Activated T-cell treated with anti-CD3 and anti-CD28 coated beads for 1 hour (primary cell): ENCODE measurements at regions not wholly inside any gene's neighbourhood (a gene's known extent, or its start where the extent isn't known, plus 50 kb on each side); places are given as distances from the start of the nearest gene placed in this dataset.
"Not testable (repeated sequence)": the region's sequence is repeated elsewhere in the genome, so short reads cannot be mapped to it uniquely, and the experiment has no call there.

Experiments used
- DNase-seq: peaks from one replicate; pipeline ENCODE4 v3.0.0-alpha.2; 2020; ENCODE audit warnings: low read depth

DNA sequence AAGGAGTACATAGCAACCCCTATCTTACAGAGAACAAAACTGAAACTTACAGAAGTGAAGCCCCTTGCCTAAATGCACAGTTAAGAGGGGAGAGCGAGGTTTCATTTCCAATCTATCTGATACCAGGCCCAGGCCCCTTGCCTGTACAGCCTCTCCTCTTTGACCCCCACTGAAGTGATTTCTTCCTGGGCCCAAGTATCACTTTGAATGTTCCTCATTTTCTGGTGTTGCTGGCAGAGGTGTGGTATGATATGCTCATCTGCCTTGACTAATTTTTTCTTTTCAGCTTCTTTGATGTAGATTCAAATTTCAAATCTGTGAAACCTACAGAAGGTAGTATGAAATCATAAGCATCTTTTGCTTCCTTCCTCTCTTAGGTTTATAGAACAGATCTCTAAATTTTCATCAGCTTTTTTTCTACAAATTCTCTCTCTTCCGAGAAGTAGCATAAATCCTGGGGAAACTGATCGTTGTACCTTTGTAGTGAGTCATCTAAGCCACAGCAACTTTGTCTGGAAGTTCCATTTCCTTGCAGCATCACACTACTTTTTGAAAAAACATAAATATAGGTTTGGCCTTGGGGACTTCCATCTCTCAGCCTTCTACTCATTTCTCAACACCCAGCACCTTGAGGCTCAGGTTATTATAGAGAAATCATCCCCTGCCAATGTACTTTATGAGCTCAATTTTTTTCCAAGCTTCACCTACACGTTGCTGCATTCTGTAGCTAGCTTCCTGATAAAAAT lies 402.4 kb upstream of the PTGER4 start:
- no peak for DNase-seq

DNA sequence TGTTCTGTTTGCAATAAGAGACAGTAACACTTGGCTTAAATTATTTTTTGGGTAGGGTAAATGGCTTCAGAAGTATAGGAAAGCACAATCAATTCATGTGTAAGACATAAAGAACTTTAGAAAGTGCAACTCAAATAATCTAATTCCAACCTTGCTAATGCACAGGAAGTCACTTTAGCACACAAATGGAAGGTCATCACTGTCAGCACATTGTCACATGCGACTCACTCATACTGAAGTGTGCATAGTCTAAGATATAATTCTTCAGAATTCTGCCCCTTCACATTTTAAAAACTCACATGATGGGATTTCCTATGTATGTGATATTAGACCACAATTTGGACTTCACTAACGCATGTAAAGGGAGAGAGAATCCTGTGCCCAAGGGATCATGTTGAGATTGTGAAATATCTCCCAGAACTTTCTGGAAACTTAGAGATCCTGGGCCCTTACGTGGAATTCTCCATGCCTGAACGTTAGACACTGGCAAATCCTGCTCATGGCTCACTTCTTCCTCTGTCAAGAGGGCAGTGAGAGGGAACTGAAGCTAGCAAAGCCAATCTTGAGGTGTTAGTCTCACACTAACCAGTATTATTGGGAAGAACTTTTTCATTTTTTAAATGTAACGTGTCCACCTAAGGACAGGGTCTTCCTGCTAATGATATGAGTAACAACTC lies 403.2 kb upstream of the PTGER4 start:
- DNase-seq: no peak

DNA sequence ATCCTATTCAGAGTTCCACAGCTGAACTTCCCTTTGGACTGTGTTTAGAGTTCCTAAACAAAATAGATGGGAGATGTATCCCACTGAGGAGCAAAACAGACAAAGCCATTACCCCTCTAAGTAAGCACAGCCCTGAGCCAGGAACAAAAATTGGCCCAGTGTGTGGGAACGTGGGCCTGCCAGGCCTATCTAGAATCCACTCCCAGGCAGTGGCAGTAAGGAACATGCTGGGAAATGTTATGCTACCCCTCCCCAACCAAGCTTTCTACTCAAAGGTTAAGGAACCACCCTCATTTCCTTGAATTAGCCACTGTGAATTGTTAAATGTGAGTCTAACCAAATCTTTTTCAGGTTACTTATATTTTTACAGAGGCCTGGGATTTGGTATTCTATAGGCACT lies 405.1 kb upstream of the PTGER4 start:
- no peak for DNase-seq

DNA sequence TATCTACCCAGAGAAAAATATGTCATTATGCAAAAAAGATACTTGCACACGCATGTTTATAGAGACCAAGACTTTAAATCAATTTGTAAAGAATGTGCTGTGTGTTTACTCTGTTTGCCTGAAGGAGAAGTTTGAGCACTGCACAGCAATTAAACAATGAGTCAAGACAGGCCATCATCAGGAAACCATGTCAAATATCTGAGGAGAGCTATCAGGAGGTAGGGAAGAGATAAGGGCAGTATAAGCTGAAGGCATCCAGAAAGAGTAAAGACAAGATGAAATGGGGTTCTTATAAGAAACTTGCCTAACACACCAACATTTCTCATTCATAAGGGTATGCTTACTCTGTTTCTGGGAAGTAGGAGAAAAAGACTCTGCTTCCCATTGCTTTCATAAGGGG lies 405.8 kb upstream of the PTGER4 start:
- DNase-seq: no peak

DNA sequence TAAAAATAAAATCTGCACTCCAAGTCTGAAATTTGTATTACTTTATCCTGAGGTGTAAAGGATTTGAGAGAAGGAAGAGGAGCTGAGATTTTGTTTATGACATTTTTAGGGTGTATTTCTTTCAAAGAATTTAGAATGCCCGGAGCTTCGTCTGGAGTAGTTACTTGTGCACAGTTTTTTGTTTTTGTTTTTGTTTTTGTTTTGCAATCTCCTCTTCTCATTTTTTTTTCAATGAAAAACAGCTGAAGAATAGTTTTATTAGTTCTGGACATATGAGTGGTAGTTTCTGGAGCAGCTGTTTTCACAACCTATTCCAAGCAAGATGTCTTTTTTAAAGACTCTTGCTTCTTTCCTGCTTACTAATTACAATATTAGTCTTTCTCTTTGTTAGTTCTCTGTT lies 408.2 kb upstream of the PTGER4 start:
- no peak for DNase-seq

DNA sequence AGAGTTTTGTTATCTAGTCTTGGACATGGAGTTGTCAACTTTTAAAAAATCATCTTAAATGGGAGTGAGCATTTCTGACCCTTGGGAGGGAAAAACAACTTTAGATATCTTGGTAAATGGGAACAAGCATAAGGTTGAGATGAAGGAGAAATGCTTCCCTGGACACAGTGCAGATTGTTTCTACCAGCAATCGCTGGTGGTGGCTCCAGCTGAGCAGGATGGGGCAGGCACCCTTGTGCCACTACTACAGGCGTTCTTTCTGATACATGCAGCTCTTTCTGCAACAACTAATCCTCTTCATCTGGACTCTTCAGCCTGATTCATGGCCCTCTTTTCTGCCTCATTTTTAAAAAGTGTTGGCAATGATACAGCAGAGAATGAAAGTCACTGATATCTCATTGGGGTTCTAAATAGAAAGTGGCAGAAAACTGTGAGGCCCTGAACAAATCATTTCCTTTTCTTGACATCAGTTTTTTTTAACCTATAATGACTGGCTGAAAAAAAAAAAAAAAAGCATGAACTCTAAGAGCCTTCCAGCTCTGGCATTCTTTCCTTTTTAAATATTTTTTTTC lies 409.4 kb upstream of the PTGER4 start:
- no peak for DNase-seq

DNA sequence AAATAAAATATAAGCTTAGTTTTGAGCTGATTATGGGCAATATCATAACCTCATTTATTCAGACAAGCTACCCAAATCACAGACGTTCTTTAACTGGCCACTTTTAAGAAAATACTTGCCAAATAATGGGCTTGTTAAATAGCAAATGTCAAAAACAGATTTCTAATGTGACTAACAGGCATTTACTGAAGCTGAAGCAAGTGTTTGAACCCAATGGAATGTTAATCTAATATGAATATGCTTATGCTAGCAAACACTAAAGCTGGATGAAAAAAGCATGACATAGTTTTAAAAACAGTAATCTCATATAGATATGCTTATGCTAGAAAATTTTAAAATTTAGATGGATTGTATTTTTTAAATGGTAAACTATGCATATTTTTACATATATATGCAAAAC lies 411.6 kb upstream of the PTGER4 start:
- DNase-seq: no peak

DNA sequence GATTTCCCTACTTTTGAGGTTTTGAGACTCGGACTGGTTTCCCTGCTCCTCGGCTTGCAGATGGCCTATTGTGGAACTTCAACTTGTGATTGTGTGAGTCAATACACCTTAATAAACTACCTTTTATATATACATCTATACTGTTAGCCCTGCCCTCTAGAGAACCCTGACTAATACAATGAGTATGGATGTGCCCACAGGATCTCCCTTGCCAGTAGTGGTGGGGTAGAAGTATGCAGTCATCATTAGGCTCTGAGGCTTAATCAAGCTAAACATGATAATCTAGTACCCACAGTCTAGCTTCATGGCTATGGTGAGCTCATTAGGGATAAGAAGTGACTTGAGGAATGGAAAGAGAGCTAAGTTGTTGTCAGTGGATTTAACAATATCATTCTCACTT lies 412.8 kb upstream of the PTGER4 start:
- DNase-seq: no peak

DNA sequence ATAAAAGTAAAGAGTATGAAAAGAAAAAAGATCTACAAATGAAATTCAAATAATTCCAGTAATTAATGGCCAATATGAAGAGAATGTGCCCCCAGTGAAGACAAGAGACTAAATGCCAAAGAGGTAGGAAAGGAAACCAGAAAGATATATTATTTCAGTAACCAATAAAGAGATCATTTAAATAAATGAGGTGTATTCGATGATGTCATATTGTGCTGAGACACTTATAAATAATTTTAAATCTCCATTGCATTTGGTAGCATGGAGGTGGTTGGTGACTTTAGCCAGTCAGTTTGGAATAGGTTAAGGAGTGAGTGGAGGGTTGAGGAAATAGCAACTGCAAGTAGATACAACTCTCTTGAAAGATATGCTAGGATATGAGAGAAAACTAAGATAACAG lies 417.7 kb upstream of the PTGER4 start:
- no peak for DNase-seq

DNA sequence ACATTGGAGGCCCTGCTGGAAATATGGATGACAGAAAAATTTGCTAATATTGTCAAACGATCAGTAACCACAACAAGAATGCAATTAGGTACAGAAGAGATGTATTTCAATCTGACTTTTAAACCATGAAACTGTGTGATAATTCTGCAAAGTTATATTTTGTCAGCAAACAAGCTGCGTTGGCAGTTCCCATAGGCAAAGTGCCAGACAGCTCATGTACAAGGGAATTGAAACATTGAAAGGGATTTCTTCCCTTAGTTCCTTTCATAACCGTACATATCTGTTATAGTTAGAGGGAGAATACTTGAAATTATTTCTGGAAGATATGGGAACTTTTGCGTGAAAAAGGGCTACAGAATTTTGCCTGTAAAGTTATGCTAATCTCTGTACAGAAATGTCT lies 419.4 kb upstream of the PTGER4 start:
- DNase-seq: no peak

DNA sequence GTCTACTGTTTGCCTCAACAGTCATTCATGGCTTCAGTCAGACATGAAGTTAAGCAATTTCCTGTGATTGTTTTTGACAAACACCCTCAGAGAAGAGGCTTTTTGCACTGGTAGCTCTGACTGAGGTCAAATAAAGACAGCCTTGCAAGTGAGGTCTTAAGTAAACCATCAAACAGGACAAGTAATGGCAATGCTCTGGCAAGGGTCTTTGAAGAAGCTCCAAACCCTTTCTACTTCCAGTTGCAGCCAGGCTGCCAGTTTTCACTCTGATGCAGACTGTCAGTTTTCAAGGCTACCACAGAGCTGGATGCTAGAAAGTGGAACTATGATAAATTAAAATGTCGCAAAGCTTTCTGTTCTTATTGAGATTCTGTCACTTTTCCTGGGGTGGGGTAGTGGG lies 421.5 kb upstream of the PTGER4 start:
- no peak for DNase-seq

DNA sequence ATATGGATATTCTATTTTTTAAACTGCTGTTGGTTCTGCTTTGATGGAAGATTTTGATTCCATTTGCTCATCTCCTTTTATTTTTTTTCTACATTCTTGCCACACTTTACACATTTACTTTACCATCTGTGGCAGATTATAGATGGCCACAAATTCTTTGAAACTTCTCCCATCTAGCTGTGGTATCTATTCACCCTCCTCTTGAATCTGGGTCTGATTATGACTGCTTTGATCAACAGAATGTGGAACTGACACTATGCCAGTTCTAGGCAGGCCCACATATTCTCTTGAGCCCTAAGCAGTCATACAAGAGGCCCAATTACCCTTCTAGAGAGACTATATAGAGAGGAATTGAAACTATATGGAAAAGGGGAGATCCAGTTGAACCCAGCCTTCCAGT lies 439.0 kb upstream of the PTGER4 start:
- no peak for DNase-seq

DNA sequence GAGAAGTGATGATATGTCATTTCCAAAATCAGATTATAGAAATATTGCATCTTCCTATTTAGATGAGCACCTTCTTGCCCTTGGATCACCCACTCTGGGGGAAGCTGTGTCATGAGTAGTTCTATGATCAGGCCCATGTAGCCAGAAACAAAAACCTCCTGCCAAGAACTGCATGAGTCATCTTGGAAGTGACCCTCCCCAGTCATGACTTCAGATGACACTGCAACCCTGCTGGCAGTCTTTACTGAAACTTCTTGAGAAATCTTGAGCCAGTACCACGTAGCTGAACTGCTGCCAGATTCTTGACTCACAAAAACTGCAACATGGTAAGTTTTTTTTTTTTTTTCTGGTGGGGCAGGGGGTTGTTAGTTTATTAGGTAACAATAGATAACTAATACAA lies 439.6 kb upstream of the PTGER4 start:
- DNase-seq: no peak

DNA sequence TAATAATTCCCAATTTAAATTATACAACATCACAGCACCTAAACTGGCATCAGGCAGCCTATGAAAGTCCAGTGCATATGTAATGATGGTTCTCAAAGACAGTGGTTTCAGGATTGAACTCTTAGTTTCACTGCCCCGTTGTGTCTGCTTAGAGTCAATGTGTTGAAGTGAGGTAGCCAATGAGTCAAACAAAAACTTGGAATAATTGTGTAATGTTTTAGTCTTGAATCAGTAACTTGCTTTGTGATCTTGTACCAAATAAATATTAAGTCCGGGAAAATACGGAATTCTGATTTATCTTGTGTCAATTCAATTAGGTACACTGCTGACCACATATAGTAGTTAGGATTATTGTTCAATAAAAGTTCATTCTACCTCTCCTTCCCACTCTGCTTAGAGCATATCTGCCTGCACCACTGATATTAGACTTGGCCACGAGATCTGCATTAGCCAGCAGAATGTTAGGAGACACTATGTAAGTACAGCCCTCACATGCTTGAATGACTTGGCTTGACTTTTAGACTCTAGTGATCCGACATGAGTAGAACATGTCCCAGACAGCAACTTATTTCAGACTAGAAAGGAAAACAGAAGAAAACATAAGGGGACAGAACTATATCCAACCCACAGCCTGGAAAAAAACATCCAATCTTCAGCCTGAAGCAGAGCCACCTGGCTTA lies 441.5 kb upstream of the PTGER4 start:
- DNase-seq: no peak

DNA sequence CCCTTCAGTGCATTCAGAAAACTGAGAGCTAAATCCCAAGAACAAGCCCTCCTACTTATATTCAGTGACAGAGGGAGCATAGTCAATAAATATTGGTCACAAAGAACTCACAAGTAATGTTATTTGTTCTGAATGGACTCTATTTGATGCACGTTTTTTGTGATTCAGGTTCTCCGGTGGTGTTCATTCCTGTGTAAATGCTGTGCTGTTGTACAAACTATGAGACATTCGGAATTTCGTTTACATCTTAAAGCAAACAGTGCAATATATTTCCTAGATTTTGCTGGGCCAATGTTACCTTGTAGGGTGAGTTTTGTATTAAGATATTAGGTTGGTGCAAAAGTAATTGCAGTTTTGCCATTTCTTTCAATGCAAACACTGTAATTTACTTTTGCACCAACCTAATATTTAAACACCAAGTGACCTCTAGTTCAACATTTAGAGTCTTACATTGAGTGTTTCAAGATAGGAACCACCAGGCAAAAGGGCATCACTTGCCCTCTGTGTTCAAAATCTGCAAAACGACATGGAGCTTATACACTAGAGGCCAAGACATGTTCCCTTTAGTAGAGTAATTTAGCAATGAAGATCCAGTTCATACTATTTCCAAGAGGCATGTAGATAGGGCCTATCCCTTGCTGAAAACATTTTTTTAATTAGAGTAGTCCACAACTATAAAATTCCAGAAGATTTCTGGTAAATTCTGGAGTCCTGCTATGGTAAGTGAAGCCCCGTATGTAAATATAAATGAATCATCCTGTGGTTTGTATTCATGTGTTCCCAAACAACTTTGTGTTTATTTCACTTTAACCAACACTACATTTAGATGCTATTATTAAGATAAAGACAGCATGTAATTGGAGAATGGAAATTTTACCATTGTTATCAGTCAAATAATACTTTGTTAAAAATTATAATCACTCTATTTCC lies 444.0 kb upstream of the PTGER4 start:
- DNase-seq: no peak

DNA sequence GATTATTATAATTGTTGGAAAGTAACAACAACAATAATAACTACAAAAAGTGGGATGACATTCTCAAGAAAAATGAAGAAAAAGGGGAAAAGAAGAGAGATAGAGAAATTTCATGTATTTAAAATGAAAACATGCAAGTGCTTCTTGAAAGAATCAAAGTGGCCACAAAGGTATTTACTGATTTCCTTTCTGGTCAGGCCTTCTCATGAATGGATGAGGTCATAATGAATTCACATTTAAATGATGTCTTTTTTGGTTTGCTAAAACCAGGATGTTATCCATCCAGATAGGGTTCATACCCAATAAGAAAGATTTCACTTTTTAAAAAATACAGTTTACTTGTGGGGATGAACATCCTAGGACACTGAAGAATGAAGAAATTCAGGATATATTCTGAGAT lies 446.4 kb upstream of the PTGER4 start:
- DNase-seq: no peak

DNA sequence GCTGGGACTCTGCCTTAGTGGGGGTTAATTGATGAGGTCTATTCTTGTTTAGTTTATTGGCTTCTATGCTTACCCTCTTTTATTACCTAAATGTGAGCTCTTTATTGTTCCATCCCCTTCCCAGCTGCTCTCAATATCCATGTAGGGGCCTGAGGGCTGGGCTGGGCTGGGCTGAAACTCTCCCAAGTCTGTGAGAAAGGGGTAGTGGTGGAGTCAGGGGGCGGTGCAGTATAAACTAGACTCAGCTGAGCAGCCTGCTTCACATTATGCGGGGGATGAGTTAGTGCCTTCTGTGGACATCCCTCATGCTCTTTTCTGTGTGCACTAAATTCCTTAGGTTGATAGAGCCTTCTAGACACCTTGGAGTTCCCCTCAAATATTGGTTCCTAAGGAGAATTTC lies 451.8 kb upstream of the PTGER4 start:
- DNase-seq: no peak

DNA sequence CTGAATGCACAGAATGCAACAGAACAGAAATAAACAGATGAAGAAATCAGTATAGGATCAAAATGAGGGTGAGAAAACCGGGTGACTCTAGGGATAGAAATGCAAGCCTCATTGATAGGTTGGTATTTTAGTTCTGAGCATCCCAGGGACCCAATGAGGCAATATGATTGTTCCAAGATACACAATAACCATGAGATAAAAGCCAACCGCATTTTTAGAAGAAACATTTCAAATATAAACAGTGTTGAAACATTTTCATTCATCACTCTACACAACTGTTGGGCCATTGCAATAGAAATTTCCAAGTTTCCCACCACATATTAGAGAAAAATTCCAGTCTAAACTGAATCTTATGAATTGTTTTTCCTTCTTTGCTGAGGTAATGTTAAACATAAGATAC lies 452.3 kb upstream of the PTGER4 start:
- DNase-seq: no peak

DNA sequence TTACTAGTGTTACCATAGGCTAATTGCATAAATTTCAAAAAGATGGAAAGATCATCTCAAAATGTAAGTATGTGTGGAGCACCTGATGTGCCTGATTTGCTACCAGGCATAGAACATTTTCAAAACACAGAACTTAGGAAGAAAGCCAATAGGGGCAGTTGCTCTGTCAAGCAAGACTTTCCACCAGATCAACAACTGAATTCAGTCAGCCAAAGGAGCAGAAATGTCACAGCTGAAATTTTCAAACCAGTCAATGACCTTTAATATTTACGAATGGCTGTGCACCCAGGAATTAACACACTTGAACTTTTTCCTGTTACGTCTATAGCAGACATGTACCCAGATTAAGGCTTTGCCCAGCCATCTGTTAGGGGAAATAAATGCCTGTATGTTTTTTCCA lies 452.8 kb upstream of the PTGER4 start:
- DNase-seq: no peak

DNA sequence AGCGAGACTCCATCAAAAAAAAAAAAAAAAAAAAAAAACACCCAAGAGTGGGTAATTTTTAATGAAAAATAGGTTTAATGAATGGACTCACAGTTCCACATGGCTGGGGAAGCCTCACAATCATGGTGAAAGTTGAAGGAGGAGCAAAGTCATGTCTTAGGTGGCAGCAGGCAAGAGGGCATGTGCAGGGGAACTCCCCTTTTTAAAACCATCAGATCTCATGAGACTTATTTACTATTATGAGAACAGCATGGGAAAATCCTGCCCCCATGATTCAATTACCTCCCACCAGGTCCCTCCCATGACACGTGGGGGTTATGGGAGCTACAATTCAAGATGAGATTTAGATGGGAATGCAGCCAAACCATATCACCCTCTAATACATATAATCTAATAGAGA lies 454.6 kb upstream of the PTGER4 start:
- DNase-seq: not testable (repeated sequence)

DNA sequence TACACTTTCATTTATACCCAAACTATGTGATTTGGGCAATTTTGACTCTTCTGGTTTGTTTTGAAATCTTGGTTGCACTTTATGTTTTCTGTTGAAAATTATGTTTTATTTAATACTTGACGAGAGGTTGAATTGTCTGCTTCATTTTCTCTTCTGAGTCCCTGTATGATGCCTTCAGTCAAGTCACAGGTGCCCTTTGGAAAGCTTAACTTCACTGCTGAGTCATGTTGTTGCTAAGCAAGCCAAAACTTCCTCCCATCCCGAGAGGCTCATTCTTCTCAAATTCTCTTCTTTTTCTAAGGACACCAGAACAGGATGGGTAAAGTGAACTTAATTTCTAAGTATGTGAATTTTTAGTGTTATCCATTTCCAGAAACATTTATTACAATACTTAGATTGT lies 455.3 kb upstream of the PTGER4 start:
- no peak for DNase-seq

DNA sequence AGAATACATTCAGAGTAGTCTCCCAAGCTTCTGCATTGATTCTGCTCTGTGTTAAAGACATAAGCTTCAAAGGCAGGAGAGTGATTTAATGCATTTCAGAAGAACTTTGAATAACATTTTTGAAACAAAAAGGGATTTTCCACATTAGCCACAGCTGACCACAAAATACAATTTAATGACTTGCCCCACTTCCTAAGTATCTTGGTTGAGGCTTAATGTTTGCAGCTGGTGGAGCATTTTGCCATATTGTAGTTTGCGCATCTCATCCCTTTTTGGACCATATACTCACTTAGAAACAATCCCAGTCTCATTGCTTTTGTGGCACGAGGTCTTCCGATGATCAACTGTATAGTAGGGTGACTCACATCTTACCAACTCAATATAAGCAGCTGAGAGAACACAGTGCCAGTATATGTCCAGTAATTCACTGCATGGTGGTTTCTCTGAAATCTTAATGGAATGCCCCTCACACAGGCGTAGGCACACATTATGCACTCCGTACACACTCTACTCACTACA lies 455.8 kb upstream of the PTGER4 start:
- DNase-seq: no peak
